ENCODE measurements at regions not wholly inside any gene's neighbourhood (a gene's known extent, or its start where the extent isn't known, plus 50 kb on each side); places are given as distances from the start of the nearest gene placed in this dataset.

DNA sequence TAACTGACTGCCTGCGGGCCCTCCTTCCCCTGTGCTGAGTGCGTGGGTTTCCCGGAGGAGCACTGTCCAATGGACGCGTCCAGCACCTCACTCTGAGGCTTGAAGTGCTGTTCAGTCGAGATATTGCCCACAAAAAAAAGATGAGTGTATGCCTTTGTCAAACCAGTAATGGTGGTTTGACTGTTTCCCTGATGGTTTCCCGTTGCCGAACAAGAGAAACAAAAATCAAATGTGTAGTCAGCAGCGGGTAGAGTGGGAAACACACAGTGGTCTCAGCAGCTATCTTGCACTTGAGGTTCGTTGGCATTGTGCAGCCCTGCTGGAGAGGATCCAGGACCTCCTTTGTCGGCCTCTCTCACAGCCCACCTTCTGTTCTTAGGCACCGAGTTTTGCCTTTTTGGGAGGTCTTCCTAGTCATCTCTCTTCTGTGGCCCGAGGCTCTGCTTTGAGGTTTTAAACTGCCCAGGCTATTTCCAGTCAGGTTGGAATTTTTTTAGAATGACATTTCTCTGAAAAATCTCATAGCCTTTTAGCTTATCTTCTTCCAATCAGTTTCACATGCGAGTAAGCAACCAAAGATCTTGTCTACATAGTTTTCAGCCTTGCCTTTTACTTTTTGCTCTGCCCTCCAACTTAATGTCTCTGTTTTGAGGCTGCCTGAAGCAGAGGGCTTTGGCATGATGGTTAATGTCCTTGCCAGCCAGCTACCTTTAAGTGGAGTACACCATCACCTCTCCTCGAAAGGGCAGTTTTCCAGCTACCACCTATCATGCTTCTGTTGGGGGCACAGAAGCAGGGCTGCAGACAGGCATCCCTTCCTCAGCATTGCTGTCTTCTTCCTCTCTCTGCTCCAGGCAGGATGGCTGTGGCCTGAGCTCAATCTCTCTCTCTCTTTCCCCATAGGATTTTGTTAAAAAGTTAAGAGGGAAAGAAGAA is 132.3 kb downstream of the URB2 start:
- DNase-seq (ENCODE audit: low read depth) = peak; percentile 2

DNA sequence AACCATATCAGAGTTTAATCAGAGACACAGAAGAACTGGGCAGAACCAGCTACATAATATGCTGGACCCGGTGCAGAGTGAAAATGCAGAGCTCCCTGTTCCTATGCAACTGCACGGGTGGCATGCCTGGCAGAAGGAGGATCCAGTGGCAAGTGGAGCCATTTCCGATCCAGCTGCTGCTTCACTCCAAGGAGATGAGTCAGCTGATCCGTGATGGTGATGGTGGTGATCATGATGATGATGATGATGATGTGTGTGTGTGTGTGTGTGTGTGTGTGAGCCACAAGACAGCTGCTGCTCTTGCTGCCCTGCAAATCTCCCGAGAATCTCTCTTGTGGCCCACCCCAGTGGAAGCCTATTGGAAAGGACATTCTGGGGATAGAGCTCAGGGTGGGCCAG is 133.0 kb downstream of the URB2 start:
- in situ Hi-C loops (cut with HindIII; ENCODE audit: low pct_unique_long_range_greater_than_20kb, low sequenced_read_pairs) = no loop called here
- no peak for DNase-seq (ENCODE audit: low read depth)

More for the DNA sequence above, 132.3 kb downstream of the URB2 start:
- in situ Hi-C loops (cut with HindIII; ENCODE audit: low pct_unique_long_range_greater_than_20kb, low sequenced_read_pairs) = no loop called here

DNA sequence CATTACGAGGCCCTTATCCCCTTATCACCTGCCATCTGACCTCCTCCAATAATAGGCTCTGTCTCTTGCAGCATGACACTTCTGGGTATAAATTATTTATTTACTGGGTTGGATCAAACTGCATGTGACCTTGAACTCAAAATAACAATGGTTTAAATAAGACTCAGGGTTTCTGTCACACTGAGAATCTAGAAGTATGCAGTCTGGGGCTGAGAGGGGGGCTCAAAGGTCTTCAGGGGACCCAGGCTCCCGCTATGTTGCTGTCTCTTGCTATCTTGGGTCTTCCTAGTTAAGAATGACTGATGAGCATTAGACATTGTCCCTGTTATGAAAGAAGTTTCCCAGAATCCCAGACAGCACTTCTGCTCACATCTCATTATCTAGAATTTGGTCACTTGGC is 133.5 kb downstream of the URB2 start:
- in situ Hi-C loops (cut with HindIII; ENCODE audit: low pct_unique_long_range_greater_than_20kb, low sequenced_read_pairs) = no loop called here
- no peak for DNase-seq (ENCODE audit: low read depth)

DNA sequence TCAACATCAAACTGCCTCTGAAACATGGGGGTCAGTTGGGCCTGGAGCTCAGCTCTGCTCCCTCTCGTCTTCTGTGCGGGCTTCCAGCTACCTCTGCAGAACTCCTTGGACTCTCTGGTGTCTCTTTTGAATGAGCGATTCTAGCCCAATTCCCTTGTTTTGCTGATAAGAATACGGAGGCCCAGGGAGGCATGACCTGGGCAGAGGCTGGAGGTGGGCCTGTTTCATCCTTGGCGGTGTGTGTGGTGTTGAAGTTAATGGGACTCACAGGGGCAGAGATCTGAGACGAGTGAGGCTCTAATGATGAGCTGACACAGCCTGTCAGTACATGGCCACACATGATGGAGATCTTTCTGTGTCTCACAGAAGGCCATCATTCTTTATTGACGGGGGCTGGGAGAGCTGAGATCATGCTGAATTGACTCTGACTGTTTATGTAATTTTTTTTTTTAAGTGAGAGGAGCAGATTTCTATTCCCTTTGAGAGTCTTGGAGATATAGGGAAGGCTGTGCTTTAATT is 134.5 kb downstream of the URB2 start:
- DNase-seq (ENCODE audit: low read depth) = no peak
- in situ Hi-C loops (cut with HindIII; ENCODE audit: low pct_unique_long_range_greater_than_20kb, low sequenced_read_pairs) = no loop called here

DNA sequence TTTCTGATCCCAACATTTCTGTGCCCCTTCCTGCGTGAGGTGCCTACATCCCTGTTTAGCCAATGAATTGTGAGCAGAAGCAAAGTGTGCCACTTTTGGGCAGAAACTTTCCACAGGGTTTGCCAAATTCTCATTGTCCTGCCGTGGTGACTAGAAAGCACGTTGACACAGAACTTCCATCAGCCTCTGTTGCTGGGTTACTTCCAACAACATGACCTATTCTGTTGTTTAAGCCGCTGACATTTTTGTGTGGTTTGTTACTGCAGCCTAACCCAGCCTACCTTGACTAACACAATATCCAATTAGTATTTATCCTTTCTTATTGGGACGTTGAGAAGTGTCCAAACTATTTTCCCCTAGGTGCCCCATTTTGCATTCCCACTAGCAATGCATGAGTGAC is 136.8 kb downstream of the URB2 start:
- in situ Hi-C loops (cut with HindIII; ENCODE audit: low pct_unique_long_range_greater_than_20kb, low sequenced_read_pairs) = no loop called here
- DNase-seq (ENCODE audit: low read depth) = no peak

DNA sequence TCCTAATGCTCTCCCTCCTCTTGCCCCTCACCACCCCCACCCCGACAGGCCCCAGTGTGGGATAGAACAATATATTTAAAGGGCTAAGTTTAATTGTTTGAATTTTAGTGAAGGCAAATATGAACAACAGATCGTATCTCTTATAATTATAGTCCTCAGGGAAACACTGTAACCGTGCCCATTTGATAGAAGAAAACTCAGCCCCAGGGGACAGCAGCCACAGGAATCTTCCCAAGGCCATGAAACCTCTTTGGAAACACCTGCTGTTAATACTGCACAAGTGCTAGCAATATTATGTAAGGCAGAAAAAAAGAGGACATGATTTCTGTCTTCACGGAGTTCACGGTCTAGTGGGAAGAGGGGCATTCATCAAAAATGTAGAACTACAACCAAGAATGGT is 142.2 kb downstream of the URB2 start:
- in situ Hi-C loops (cut with HindIII; ENCODE audit: low pct_unique_long_range_greater_than_20kb, low sequenced_read_pairs) = no loop called here
- DNase-seq (ENCODE audit: low read depth) = no peak

DNA sequence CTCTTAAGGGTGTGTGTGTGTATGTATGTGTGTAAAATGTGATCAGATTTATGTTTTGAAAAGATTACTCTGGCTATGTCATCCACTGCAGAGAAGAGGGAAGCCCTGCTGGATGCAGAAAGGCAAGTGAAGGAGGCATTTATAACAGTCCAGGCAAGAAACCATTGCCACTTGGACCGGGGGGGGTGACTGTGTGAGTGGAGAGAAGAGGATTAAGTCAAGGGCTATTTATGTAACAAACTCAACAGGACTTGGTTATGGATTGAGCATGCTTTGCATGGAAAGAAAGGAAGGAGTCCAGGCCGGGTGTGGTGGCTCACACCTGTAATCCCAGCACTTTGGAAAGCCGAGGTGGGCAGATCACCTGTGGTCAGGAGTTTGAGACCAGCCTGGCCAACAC is 143.0 kb downstream of the URB2 start:
- DNase-seq (ENCODE audit: low read depth) = no peak
- in situ Hi-C loops (cut with HindIII; ENCODE audit: low pct_unique_long_range_greater_than_20kb, low sequenced_read_pairs) = no loop called here

DNA sequence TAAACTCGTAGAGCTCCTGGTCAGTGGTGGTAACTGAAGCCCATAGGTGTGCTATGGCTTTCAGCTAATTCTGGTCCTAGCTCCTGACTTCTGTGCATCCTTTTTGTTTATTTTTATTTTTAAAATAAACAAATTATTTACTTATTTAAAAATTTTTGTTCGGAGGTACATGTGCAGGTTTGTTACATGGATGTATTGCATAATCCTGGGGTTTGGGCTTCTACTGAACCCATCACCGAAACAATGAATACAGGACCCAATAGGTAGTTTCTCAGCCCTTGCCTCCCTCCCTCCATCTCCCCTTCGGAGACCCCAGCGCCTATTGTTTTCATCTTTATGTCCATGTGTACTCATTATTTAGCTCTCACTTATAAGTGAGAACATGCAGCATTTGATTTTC is 143.8 kb downstream of the URB2 start:
- in situ Hi-C loops (cut with HindIII; ENCODE audit: low pct_unique_long_range_greater_than_20kb, low sequenced_read_pairs) = no loop called here
- no peak for DNase-seq (ENCODE audit: low read depth)

DNA sequence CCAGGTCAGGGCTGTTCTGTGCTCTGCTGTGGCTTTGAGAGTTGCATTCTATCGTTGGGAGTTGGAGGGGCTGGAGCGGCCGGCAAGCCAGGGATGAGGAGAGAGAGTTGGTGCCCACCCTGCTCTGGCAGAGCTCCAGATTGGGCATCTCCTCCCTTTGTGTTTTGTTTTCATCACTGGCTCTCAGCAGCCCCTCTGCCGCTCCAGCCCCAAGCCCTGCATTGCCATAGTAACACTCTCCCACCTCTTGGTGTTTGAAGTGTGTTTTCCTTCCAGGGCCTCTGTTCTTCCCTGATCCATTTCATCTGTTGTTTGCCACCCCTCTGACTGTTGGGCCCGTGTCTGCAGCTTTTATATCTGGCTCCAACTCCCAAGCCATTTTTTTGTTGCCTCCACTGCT is 152.7 kb downstream of the URB2 start:
- in situ Hi-C loops (cut with HindIII; ENCODE audit: low pct_unique_long_range_greater_than_20kb, low sequenced_read_pairs) = no loop called here
- DNase-seq (ENCODE audit: low read depth) = no peak

DNA sequence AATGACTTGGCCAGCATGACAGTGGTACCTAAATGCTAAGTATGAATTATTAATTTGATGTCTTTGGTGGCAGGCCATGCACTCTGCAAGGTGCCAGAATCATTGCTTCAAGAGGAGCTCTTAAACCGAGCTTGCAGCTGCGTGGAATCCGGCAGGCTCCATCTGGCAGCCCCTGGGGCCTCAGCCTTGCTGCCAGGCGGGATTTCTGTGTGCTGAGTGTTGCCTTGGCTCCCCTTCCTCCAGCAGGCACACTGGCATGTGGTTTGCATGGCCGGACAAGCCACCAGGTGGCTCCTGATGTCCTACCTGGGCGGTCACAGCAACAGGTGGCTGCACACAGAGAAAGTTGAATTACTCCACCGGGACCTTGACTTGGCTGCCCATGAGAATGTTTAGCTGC is 155.4 kb downstream of the URB2 start:
- DNase-seq (ENCODE audit: low read depth) = no peak
- in situ Hi-C loops (cut with HindIII; ENCODE audit: low pct_unique_long_range_greater_than_20kb, low sequenced_read_pairs) = no loop called here

DNA sequence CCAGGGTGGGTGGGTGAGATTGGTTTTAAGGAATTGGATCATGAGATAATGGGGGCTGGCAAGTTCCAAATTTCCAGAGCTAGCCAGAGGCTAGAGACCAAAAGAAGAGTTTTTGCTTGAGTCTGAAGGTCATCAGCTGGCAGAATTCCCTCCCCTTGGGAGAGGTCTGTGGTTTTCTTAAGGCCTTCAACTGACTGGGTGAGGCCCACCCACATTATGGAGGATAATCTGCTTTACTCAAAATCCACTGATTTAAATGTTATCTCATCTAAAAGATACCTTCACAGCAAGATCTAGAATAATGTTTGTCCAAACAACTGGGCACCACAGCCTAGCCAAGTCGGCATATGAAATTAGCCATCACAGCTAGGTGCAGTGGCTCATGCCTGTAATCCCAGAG is 156.4 kb downstream of the URB2 start:
- DNase-seq (ENCODE audit: low read depth) = no peak
- in situ Hi-C loops (cut with HindIII; ENCODE audit: low pct_unique_long_range_greater_than_20kb, low sequenced_read_pairs) = no loop called here

DNA sequence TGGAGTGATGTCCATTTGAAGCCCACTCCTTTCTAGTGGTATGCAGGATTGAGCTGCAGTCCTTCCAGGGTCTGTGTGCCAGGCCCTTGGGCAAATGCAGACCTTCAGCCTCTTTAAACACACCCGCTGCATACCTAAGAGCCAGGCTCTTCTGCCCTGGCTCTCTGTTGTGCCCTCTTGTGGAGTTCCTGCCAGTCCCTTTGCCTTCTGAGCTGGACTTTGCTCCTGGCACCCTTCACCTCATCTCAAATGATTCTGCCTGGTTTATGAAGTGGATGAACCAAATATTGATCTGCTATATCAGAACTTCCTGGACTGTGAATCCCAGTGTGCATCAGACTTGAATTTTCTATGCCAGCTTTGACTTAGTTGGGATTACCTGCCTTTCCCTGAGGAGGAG is 158.8 kb downstream of the URB2 start:
- in situ Hi-C loops (cut with HindIII; ENCODE audit: low pct_unique_long_range_greater_than_20kb, low sequenced_read_pairs) = no loop called here
- no peak for DNase-seq (ENCODE audit: low read depth)

DNA sequence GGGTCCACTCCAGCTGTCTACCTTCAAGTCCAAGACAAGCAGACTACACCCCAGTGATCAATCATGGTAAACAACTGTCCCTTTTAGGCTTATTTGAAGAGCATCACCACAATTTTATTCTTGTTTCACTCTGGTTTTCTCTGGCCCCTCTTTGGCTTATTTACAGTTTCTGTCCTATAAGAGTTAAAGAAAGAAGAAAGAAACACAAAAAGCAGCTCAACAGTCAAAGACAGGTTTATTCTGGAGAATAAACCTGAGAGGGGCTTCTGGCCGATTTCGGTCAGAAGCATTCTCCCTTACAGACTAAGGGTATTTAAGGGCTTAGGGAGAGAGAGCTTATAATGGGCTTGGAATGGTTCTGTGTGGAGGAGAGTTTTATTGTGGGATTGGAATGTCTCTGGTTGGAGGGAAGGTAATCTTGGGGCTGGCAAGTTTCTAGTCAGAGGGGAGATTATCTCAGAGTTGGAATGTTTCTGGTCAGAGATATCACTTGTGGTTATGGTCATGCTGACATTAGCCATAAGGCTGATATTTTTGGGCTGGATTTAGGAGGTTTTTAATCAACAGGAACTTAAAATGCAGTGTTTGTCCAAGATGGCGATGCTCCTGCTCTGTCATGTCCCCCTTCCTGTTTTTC is 161.0 kb downstream of the URB2 start:
- in situ Hi-C loops (cut with HindIII; ENCODE audit: low pct_unique_long_range_greater_than_20kb, low sequenced_read_pairs) = no loop called here
- DNase-seq (ENCODE audit: low read depth) = no peak

DNA sequence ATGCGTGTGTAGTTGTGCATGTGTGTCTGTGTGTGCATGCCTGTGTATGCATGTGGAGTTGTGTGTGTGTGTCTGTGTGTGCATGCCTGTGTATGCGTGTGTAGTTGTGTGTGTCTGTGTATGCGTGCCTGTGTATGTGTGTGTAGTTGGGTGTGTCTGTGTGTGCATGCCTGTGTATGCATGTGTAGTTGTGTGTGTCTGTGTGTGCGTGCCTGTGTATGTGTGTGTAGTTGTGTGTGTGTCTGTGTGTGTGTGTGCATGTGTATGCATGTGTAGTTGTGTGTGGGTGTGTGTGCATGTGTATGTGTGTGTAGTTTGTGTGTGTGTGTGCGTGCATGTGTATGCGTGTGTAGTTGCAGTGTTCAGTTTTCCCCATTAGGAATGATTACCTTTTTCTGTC is 162.0 kb downstream of the URB2 start:
- in situ Hi-C loops (cut with HindIII; ENCODE audit: low pct_unique_long_range_greater_than_20kb, low sequenced_read_pairs) = no loop called here
- no peak for DNase-seq (ENCODE audit: low read depth)

DNA sequence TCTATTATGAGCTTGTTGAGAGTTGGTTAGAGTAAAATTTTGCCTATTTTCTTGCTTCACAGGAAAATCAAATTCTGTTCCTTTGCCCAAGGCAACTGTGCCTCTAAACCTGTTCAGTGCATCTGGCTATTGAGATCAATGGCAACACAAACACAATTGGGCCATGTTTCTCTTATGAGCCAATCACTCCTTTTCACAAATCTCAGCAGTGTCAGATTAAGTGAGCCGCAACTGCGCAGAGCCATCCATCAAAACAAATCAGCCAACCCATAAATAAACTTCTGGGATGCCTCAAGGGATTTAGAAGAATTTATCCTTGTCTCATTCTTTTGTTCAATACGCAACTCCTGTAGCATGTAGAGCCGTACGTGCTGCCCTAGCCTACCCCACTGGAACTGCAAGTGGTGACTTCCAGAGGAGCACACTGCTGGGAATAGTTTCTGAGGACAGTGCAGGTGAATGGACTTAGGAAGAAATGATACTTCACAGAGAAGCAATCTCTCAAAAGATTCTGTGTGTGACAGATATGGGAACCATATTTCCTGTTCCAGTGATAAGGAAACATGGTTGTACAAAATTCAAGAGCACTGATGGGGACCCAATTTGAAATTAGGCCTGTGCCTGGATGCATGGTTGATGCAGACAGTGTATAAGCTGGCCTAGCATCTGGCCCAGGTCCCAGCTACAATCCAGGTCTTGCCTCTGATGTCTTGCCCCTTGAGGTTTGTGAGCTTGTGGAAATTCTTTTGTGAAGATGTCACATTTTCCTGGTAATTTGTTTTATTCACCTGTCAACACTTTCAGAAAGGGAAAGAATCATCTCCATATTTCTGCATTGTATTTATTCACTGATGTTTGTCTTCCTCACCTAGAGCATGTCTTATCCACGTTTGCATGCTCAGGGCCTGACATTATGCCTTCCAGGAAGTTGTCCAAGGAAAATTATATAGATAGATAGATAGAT is 166.2 kb downstream of the URB2 start:
- DNase-seq (ENCODE audit: low read depth) = no peak
- in situ Hi-C loops (cut with HindIII; ENCODE audit: low pct_unique_long_range_greater_than_20kb, low sequenced_read_pairs) = no loop called here

DNA sequence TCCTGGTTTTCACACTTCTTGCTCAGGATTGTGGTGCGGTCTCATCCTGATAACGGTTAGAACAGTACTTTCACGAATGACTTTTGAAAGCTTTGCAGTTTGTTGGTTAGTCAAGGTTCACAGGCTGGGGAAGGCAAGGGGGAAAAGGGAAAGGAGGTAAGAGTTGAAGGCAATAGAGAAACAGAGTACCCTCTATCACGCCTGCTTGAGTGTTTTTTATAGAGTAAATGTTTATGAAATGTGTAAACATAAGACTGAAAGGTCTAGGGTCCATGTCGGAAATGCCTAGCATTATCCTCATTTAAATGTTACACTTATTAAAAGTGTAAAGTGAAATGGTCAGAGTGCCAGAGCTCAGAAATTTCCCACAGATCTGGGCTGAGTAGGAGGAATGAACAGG is 167.4 kb downstream of the URB2 start:
- in situ Hi-C loops (cut with HindIII; ENCODE audit: low pct_unique_long_range_greater_than_20kb, low sequenced_read_pairs) = no loop called here

DNA sequence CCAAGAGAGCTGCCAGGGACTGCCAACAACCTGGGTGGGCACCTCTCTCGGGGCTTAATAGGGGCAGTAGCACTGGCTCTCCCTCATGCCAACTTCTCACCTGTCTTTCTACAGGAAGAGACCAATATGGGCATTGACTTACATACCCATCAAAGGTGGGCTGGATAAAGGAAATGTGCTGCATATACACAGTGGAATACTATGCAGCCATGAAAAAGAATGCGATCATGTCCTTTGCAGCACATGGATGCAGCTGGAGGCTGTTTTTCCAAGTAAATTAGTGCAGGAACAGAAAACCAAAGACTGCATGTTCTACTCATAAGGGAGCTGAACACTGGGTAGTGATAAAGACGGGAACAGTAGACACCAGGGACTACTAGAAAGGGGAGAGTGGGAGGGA is 172.5 kb downstream of the URB2 start:
- no peak for DNase-seq (ENCODE audit: low read depth)
- in situ Hi-C loops (cut with HindIII; ENCODE audit: low pct_unique_long_range_greater_than_20kb, low sequenced_read_pairs) = no loop called here

More for the DNA sequence above, 167.4 kb downstream of the URB2 start:
- no peak for DNase-seq (ENCODE audit: low read depth)

DNA sequence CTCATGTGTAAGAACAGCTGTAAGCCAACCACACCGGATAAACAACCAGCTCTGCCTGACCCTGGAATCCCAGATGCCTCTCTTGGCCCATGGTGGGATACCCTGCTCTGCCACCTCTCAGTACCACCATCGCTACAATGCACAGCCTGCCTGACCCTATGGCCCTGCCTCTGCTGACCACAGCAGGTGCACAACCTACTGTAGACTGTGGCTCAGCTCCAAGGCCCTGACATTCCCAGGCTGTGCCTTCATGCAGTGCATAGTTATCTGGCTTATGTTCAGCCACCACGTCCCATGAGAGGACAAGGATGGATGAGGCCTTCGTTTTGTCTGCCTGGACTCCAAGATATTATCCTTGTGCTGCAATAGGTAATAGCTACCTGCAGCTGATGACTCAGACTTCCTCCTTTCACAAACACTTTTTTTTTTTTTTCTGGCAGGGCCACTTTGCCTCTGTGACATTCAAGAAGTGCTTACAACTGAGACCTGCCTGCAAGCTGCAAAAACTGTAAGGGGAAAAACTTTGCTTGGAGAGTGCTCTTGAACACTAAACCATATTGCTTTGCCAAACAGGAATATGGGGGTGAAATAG is 177.7 kb downstream of the URB2 start:
- in situ Hi-C loops (cut with HindIII; ENCODE audit: low pct_unique_long_range_greater_than_20kb, low sequenced_read_pairs) = no loop called here
- no peak for DNase-seq (ENCODE audit: low read depth)
